ENCODE measurements at regions not wholly inside any gene's neighbourhood (a gene's known extent, or its start where the extent isn't known, plus 50 kb on each side); places are given as distances from the start of the nearest gene placed in this dataset.
A peak's percentile ranks its signal among the peaks of the same experiment; 100 is the strongest.
"Not testable (repeated sequence)": the region's sequence is repeated elsewhere in the genome, so short reads cannot be mapped to it uniquely, and the experiment has no call there.

GRCh38 chr2:113328973-113329372 lies 50.3 kb upstream of the PAX8 start:
- H3K27me3 ChIP-seq; DNase-seq (ENCODE audit: low spot score); H3K4me1 ChIP-seq (ENCODE audit: insufficient read depth); H3K9me3 ChIP-seq (ENCODE audit: low read depth); H3K9me2 ChIP-seq (replicated peaks; ENCODE audit: insufficient read depth); H3K36me3 ChIP-seq (replicated peaks; ENCODE audit: insufficient read depth, low read depth); H4K20me1 ChIP-seq (ENCODE audit: insufficient read depth, poor library complexity, severe bottlenecking); H3K79me2 ChIP-seq; H2AFZ ChIP-seq; H3K4me2 ChIP-seq; H3K4me3 ChIP-seq: not testable (repeated sequence)
- H3K27ac ChIP-seq = peak overlapping the region; percentile 69
- whole genome bisulfite sequencing (ENCODE audit: low lambda C conversion rate, missing lambda C conversion rate) = 78% methylated on average over 9 of the region's 9 CpGs

GRCh38 chr2:113328572-113328971 lies 49.9 kb upstream of the PAX8 start:
- H3K9me2 ChIP-seq (replicated peaks; ENCODE audit: insufficient read depth); H3K79me2 ChIP-seq; H3K4me3 ChIP-seq; H3K27ac ChIP-seq; H3K4me1 ChIP-seq (ENCODE audit: insufficient read depth); H3K27me3 ChIP-seq; H3K36me3 ChIP-seq (replicated peaks; ENCODE audit: insufficient read depth, low read depth); H3K4me2 ChIP-seq; DNase-seq (ENCODE audit: low spot score); H4K20me1 ChIP-seq (ENCODE audit: insufficient read depth, poor library complexity, severe bottlenecking); H2AFZ ChIP-seq; H3K9me3 ChIP-seq (ENCODE audit: low read depth): not testable (repeated sequence)
- 92% methylated on average over 1 of the region's 1 CpG for WGBS (ENCODE audit: low lambda C conversion rate, missing lambda C conversion rate)
